ENCODE measurements at regions not wholly inside any gene's neighbourhood (a gene's known extent, or its start where the extent isn't known, plus 50 kb on each side); places are given as distances from the start of the nearest gene placed in this dataset.

GRCh38 chr10:91049296-91049987, 128.6 kb upstream of the ANKRD1 start:
- Histone ChIP-seq H3K4me3 (ENCODE audit: insufficient read depth, low read depth, low read length, poor library complexity, severe bottlenecking) (no peak overlapping the region), H3K9me3 (ENCODE audit: control insufficient read depth, low read length) (no peaks in the 10 kb centered on the region), H3K4me1 (ENCODE audit: control insufficient read depth, insufficient read depth, low read length, poor library complexity, severe bottlenecking) (no peaks in the 10 kb centered on the region), H3K27me3 (replicated peaks; ENCODE audit: control insufficient read depth, insufficient read depth, low read length, poor library complexity, severe bottlenecking) (no peaks in the 10 kb centered on the region), H3K27ac (ENCODE audit: insufficient read depth, low read length, poor library complexity, severe bottlenecking) (no peak overlapping the region), H3K36me3 (ENCODE audit: control insufficient read depth, insufficient read depth, low read length) (no peaks in the 10 kb centered on the region)
- DNase-seq: no peak

- Histone ChIP-seq H3K4me3 (ENCODE audit: insufficient read depth, low read depth, low read length, poor library complexity, severe bottlenecking) (no peak overlapping the region), H3K27me3 (replicated peaks; ENCODE audit: control insufficient read depth, insufficient read depth, low read length, poor library complexity, severe bottlenecking) (no peaks in the 10 kb centered on the region), H3K36me3 (ENCODE audit: control insufficient read depth, insufficient read depth, low read length) (no peaks in the 10 kb centered on the region), H3K4me1 (ENCODE audit: control insufficient read depth, insufficient read depth, low read length, poor library complexity, severe bottlenecking) (no peaks in the 10 kb centered on the region), H3K27ac (ENCODE audit: insufficient read depth, low read length, poor library complexity, severe bottlenecking) (no peak overlapping the region), H3K9me3 (ENCODE audit: control insufficient read depth, low read length) (no peaks in the 10 kb centered on the region)
- no peak for DNase-seq
These were observed 129.1 kb upstream of the ANKRD1 start for GRCh38 chr10:91049988-91050360.

GRCh38 chr10:91050371-91051034, 129.6 kb upstream of the ANKRD1 start:
- Histone ChIP-seq H3K4me1 (ENCODE audit: control insufficient read depth, insufficient read depth, low read length, poor library complexity, severe bottlenecking) (no peaks in the 10 kb centered on the region), H3K36me3 (ENCODE audit: control insufficient read depth, insufficient read depth, low read length) (no peaks in the 10 kb centered on the region), H3K4me3 (ENCODE audit: insufficient read depth, low read depth, low read length, poor library complexity, severe bottlenecking) (no peak overlapping the region), H3K27me3 (replicated peaks; ENCODE audit: control insufficient read depth, insufficient read depth, low read length, poor library complexity, severe bottlenecking) (no peaks in the 10 kb centered on the region), H3K27ac (ENCODE audit: insufficient read depth, low read length, poor library complexity, severe bottlenecking) (no peak overlapping the region), H3K9me3 (ENCODE audit: control insufficient read depth, low read length) (no peaks in the 10 kb centered on the region)
- no peak for DNase-seq

- Histone ChIP-seq H3K36me3 (ENCODE audit: control insufficient read depth, insufficient read depth, low read length) (no peaks in the 10 kb centered on the region), H3K27me3 (replicated peaks; ENCODE audit: control insufficient read depth, insufficient read depth, low read length, poor library complexity, severe bottlenecking) (no peaks in the 10 kb centered on the region), H3K4me1 (ENCODE audit: control insufficient read depth, insufficient read depth, low read length, poor library complexity, severe bottlenecking) (no peaks in the 10 kb centered on the region), H3K4me3 (ENCODE audit: insufficient read depth, low read depth, low read length, poor library complexity, severe bottlenecking) (no peak overlapping the region), H3K9me3 (ENCODE audit: control insufficient read depth, low read length) (no peaks in the 10 kb centered on the region), H3K27ac (ENCODE audit: insufficient read depth, low read length, poor library complexity, severe bottlenecking) (no peak overlapping the region)
- DNase-seq: no peak
These were observed 130.9 kb upstream of the ANKRD1 start for GRCh38 chr10:91051829-91052228.

- no peak for DNase-seq
- no peak overlapping the region for H3K27ac ChIP-seq (ENCODE audit: insufficient read depth, low read length, poor library complexity, severe bottlenecking)
- no peaks in the 10 kb centered on the region for H3K9me3 ChIP-seq (ENCODE audit: control insufficient read depth, low read length)
- H3K36me3 ChIP-seq (ENCODE audit: control insufficient read depth, insufficient read depth, low read length): no peaks in the 10 kb centered on the region
- H3K27me3 ChIP-seq (replicated peaks; ENCODE audit: control insufficient read depth, insufficient read depth, low read length, poor library complexity, severe bottlenecking): no peaks in the 10 kb centered on the region
- H3K4me1 ChIP-seq (ENCODE audit: control insufficient read depth, insufficient read depth, low read length, poor library complexity, severe bottlenecking): no peaks in the 10 kb centered on the region
- no peak overlapping the region for H3K4me3 ChIP-seq (ENCODE audit: insufficient read depth, low read depth, low read length, poor library complexity, severe bottlenecking)
These were observed 133.4 kb upstream of the ANKRD1 start for GRCh38 chr10:91054325-91054724.

GRCh38 chr10:91061187-91061586, 140.3 kb upstream of the ANKRD1 start:
- no peaks in the 10 kb centered on the region for H3K9me3 ChIP-seq (ENCODE audit: control insufficient read depth, low read length)
- H3K27ac ChIP-seq (ENCODE audit: insufficient read depth, low read length, poor library complexity, severe bottlenecking): no peak overlapping the region
- DNase-seq: no peak
- no peak overlapping the region for H3K4me3 ChIP-seq (ENCODE audit: insufficient read depth, low read depth, low read length, poor library complexity, severe bottlenecking)
- H3K4me1 ChIP-seq (ENCODE audit: control insufficient read depth, insufficient read depth, low read length, poor library complexity, severe bottlenecking): no peaks in the 10 kb centered on the region
- H3K36me3 ChIP-seq (ENCODE audit: control insufficient read depth, insufficient read depth, low read length): no peaks in the 10 kb centered on the region
- no peaks in the 10 kb centered on the region for H3K27me3 ChIP-seq (replicated peaks; ENCODE audit: control insufficient read depth, insufficient read depth, low read length, poor library complexity, severe bottlenecking)

GRCh38 chr10:91061608-91062007, 140.7 kb upstream of the ANKRD1 start:
- H3K36me3 ChIP-seq (ENCODE audit: control insufficient read depth, insufficient read depth, low read length): no peaks in the 10 kb centered on the region

GRCh38 chr10:91062091-91062490, 141.2 kb upstream of the ANKRD1 start:
- no peaks in the 10 kb centered on the region for H3K36me3 ChIP-seq (ENCODE audit: control insufficient read depth, insufficient read depth, low read length)
- no peak overlapping the region for H3K4me3 ChIP-seq (ENCODE audit: insufficient read depth, low read depth, low read length, poor library complexity, severe bottlenecking)
- no peak overlapping the region for H3K27ac ChIP-seq (ENCODE audit: insufficient read depth, low read length, poor library complexity, severe bottlenecking)
- no peak for DNase-seq
- no peaks in the 10 kb centered on the region for H3K4me1 ChIP-seq (ENCODE audit: control insufficient read depth, insufficient read depth, low read length, poor library complexity, severe bottlenecking)
- H3K27me3 ChIP-seq (replicated peaks; ENCODE audit: control insufficient read depth, insufficient read depth, low read length, poor library complexity, severe bottlenecking): no peaks in the 10 kb centered on the region
- H3K9me3 ChIP-seq (ENCODE audit: control insufficient read depth, low read length): no peaks in the 10 kb centered on the region

More at GRCh38 chr10:91061608-91062007, 140.7 kb upstream of the ANKRD1 start:
- no peaks in the 10 kb centered on the region for H3K9me3 ChIP-seq (ENCODE audit: control insufficient read depth, low read length)
- no peak for DNase-seq
- no peak overlapping the region for H3K4me3 ChIP-seq (ENCODE audit: insufficient read depth, low read depth, low read length, poor library complexity, severe bottlenecking)
- H3K4me1 ChIP-seq (ENCODE audit: control insufficient read depth, insufficient read depth, low read length, poor library complexity, severe bottlenecking): no peaks in the 10 kb centered on the region
- H3K27me3 ChIP-seq (replicated peaks; ENCODE audit: control insufficient read depth, insufficient read depth, low read length, poor library complexity, severe bottlenecking): no peaks in the 10 kb centered on the region
- no peak overlapping the region for H3K27ac ChIP-seq (ENCODE audit: insufficient read depth, low read length, poor library complexity, severe bottlenecking)

GRCh38 chr10:91071786-91072185, 148.7 kb upstream of the PCGF5 start:
- Histone ChIP-seq H3K4me3 (ENCODE audit: insufficient read depth, low read depth, low read length, poor library complexity, severe bottlenecking) (no peak overlapping the region), H3K9me3 (ENCODE audit: control insufficient read depth, low read length) (no peaks in the 10 kb centered on the region), H3K4me1 (ENCODE audit: control insufficient read depth, insufficient read depth, low read length, poor library complexity, severe bottlenecking) (no peaks in the 10 kb centered on the region), H3K36me3 (ENCODE audit: control insufficient read depth, insufficient read depth, low read length) (no peaks in the 10 kb centered on the region), H3K27me3 (replicated peaks; ENCODE audit: control insufficient read depth, insufficient read depth, low read length, poor library complexity, severe bottlenecking) (no peaks in the 10 kb centered on the region), H3K27ac (ENCODE audit: insufficient read depth, low read length, poor library complexity, severe bottlenecking) (no peak overlapping the region)
- no peak for DNase-seq

- H3K4me3 ChIP-seq (ENCODE audit: insufficient read depth, low read depth, low read length, poor library complexity, severe bottlenecking): no peak overlapping the region
- H3K4me1 ChIP-seq (ENCODE audit: control insufficient read depth, insufficient read depth, low read length, poor library complexity, severe bottlenecking): no peaks in the 10 kb centered on the region
- H3K36me3 ChIP-seq (ENCODE audit: control insufficient read depth, insufficient read depth, low read length): no peaks in the 10 kb centered on the region
- DNase-seq: no peak
- H3K27me3 ChIP-seq (replicated peaks; ENCODE audit: control insufficient read depth, insufficient read depth, low read length, poor library complexity, severe bottlenecking): peaks cover 3% of the 10 kb centered on the region
- no peaks in the 10 kb centered on the region for H3K9me3 ChIP-seq (ENCODE audit: control insufficient read depth, low read length)
- H3K27ac ChIP-seq (ENCODE audit: insufficient read depth, low read length, poor library complexity, severe bottlenecking): no peak overlapping the region
These were observed 147.0 kb upstream of the PCGF5 start for GRCh38 chr10:91073286-91073979.
